GM21576 (cell line): ENCODE measurements at regions not wholly inside any gene's neighbourhood (a gene's known extent, or its start where the extent isn't known, plus 50 kb on each side); places are given as distances from the start of the nearest gene placed in this dataset.
"Not testable (repeated sequence)": the region's sequence is repeated elsewhere in the genome, so short reads cannot be mapped to it uniquely, and the experiment has no call there.

Experiments
- ATAC-seq: cut with Tn5 transposase; IDR thresholded peaks from one replicate; pipeline ENCODE4 v1.9.1; 2021; ENCODE audit warnings: mild to moderate bottlenecking, moderate library complexity; ENCODE audit not compliant: unreplicated experiment

- no peak for ATAC-seq
These were observed 390.8 kb upstream of the MON1B start for GRCh38 chr16:76800196-76800595.

DNA sequence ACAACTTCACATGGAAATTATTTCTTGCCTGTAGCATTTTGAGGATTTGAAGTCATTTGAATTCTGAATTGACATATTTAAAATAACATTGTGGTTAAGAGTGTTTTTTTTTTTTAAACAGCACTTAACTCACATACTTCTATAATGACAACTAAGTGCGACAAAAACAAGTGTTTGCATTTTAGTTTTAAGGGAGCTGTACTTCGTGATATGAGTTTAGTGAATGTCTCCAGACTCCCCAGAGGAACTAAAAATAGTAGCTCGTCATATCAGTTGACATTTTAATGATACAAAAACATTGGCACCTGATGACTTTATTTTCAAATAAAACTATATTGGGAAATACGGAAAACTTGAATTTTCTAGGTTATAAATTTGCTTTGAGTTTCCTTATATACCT lies 389.6 kb upstream of the MON1B start:
- ATAC-seq: no peak

DNA sequence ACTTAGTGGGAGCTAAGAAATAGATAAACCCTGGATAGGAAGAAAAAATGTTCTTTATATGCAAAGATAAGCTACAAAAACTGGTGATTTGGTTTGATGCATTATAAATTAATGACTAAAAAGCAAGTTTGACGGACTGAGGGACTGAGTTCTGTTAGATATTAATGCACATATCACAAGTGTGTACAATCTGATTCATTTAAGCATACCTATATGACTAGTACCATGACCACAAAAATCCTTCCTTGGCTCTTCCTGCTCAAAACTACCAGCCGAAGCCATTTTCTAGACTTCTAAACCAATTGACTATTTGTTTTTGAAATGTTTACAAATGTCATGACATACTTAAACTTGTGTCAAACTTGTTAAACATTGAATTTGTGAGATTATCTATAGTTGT lies 374.5 kb upstream of the MON1B start:
- no peak for ATAC-seq

GRCh38 chr16:76818606-76819181 lies 372.3 kb upstream of the MON1B start:
- no peak for ATAC-seq

DNA sequence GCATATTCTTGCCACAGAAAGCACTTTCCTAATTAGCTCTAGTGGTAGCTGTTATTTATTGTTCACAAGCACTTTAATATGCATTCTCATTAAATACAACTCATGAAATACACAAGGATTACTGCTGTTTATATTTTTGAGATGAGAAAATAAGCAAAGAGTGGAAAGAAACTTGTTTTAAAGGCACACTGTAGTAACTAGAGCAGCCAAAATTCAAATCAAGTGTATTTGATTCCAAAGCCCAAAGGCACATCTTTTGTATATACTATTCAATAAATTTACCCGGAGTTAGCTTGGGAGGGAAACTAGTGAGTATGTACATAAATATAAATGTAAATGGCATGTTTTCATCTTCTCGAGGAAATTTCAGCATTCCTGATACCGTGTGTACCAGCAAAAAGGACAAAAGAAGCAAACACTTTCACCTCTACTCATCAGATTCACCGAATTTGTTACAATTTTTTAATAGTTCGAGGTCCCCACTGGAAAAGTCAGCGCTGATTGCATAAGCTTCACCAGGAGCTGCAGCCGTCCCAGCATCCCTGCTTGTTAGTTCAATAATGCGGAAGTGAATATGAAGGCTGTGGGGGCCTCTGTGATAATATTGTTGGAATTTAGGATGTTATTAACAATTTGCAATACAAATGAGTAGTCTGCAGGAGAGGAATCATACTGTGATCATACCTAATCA lies 371.6 kb upstream of the MON1B start:
- ATAC-seq: no peak

GRCh38 chr16:76824221-76824620 lies 366.8 kb upstream of the MON1B start:
- no peak for ATAC-seq

- no peak for ATAC-seq
These were observed 366.2 kb upstream of the MON1B start for GRCh38 chr16:76824791-76825190.

DNA sequence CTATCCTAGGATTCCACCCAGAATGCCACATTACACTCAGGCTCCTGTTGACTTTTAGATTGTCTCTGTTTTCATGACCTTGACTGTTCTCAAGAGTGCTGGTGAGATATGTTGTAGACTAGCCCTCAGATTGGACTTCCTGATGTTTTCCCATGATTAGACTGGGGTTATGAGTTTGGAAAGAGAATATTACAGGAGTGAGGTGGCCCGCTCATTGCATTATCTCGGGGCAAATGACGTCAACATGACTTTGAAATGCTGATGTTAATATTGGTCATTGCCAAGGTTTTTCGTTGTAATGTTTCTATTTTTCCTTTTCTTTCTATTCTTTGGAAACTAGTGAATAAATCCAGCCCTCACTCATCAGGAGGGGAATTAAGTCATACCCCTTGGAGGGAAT lies 355.7 kb upstream of the MON1B start:
- ATAC-seq: no peak

GRCh38 chr16:76835779-76836300 lies 355.1 kb upstream of the MON1B start:
- no peak for ATAC-seq

GRCh38 chr16:76837872-76838271 lies 353.1 kb upstream of the MON1B start:
- no peak for ATAC-seq

GRCh38 chr16:76854234-76854633 lies 336.8 kb upstream of the MON1B start:
- no peak for ATAC-seq

DNA sequence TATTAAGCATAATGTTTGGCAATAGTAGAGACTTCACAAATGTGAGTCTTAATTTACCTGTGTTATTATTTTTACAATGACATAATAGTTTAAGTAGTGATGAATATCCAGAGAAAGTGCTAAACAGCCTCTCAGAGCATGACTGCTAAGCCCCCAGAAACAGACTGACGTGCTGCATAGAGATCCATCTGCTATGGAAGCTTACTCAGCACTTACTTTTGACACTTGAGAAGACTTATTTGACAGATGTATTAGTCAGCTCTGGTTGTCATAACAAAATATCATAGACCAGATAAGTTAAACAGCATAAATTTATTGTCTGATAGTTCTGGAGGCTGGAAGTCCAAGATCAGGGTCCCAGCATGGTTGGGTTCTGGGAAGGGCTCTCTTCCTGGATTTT lies 334.9 kb upstream of the MON1B start:
- ATAC-seq: no peak

- ATAC-seq: no peak
These were observed 333.6 kb upstream of the MON1B start for GRCh38 chr16:76857402-76857801.

DNA sequence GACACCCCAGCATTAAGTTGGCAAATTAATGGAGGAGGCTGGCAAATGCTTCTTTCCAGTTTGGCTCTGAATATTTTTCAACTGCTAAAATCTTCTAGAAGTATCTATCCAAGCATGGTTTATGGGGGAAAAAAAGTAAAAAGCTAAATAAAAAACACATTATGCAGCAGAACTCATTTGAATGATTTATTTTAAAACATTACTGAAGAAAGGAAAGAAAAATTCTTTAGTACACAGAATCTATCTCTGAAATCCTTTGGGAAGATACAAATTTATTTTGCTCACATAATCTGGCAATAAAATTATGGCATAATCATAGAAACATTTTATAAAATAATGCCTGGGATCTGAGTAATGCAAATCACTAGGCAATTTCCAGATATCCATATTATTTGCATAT lies 328.1 kb upstream of the MON1B start:
- ATAC-seq: no peak

GRCh38 chr16:76866994-76867393 lies 324.0 kb upstream of the MON1B start:
- no peak for ATAC-seq

DNA sequence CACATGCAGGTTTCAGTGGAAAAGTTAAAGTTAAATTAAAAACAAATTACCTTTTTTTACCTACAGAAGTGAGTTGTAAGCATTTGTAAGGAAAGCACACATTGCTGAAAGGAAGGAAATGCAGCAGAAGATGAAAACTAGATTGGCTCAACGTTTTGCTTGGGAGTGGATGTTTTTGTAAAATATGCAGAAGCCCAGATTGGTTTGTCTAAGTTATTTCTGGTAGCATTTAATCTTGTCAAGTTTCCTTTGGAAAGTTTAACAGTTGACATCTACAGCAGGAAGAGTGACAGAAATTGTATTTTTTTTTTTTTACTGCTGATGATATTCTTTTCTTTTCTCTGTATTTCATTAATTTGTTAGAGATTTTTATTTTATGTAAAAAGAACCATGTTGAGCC lies 315.1 kb upstream of the MON1B start:
- no peak for ATAC-seq

- ATAC-seq: no peak
These were observed 311.6 kb upstream of the MON1B start for GRCh38 chr16:76879420-76879819.

DNA sequence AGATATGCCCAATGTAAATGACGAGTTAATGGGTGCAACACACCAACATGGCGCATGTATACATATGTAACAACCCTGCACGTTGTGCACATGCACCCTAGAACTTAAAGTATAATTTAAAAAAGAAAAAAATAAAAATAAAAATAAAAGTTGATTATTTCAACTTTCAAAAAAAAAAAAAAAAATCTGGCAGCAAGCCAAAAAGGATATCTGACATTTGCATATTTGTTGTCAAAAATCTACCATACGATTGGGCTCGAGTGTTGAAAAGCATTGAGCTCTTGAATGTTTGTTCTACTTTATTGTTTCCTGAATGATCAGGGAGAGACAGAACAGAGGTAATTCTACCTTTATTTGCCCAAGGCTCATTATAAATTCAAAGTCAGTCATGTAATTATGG lies 310.5 kb upstream of the MON1B start:
- ATAC-seq: not testable (repeated sequence)

DNA sequence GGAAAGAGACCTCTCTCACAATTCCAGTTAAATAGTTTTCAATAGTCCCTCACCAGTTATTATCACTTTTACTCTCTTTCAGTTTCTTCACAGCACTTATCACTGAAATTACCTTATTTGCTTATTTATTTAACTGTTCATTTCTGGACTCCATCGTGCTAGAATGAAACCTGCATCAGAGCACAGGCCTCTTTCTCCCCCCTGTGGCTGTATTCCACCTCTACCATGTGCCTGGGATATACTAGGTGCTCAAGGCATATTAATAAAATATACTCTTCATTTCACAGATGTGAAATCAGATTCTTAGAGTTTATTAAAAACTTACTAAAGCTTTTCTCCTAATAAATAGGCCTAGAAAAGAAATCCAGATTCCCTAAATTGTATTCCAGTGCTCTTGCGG lies 308.9 kb upstream of the MON1B start:
- no peak for ATAC-seq

GRCh38 chr16:76883076-76883475 lies 307.9 kb upstream of the MON1B start:
- no peak for ATAC-seq

DNA sequence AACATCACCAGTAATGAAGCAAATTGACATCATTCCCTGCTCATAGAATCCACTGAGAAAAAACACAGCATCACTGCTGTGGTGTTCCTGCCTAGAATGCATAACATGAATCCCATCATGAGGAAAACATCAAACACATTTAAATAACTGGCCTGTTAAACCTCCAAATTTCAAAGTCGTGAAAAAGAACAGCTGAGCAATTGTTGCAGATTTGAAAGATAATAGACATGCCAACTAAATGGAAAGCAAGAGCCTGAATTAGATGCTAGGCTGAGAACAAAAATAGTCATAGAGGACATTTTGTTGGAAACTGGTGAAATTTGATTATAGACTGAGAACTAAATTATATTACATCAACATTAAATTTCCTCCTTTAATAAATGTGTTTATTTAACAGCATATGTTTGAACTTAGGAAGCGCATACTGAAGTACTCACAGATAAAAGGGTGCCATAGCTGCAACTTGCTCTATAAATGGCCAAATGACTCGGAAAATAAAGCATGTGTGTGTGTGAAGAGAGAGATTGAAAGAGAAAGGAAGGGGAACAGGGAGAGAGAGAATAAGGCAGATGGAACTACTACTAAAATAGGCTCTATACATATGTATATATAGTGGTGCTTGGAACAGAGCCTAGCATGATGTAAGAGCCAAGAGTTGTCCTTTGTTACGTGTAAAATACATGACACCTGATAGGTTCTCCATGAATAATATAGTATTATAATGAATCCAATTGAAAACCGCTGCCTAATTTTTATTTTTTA lies 305.0 kb upstream of the MON1B start:
- ATAC-seq: no peak

GRCh38 chr16:76897816-76898215 lies 293.2 kb upstream of the MON1B start:
- ATAC-seq: no peak
